IMR-90 (cell line): ENCODE measurements at regions not wholly inside any gene's neighbourhood (a gene's known extent, or its start where the extent isn't known, plus 50 kb on each side); places are given as distances from the start of the nearest gene placed in this dataset.

Experiments used
- ATAC-seq: fragments of 200-7000 bp; cut with Tn5 transposase; 2 replicates; pipeline ENCODE4 v1.9.1; 2020; ENCODE audit warnings: low read depth, mild to moderate bottlenecking, moderate library complexity
- BruUV-seq: library from RNA; stranded (reverse); fragments of 400-500 nt; replicated peaks from 2 replicates; lab custom pipeline; 2021; lab: Mats Ljungman, UMichigan
- CTCF ChIA-PET: fragments of 300-600 bp; formaldehyde crosslinking; extraction: SDS; loops from one replicate; lab custom pipeline; 2021; ENCODE audit warnings: antibody characterized with exemption; lab: Yijun Ruan, JAX
- POLR2A ChIA-PET: fragments of 300-600 bp; sonication (Branson Sonifier 250); formaldehyde crosslinking; loops from one replicate; lab custom pipeline; 2022; ENCODE audit warnings: antibody characterized with exemption; ENCODE audit not compliant: unreplicated experiment; lab: Charles Lee
- DNase-seq: peaks from one replicate; pipeline ENCODE4 v3.0.0; 2013
- H2AFZ ChIP-seq: replicated peaks from 2 replicates; pipeline ENCODE3; 2013; ENCODE audit warnings: low read length, mild to moderate bottlenecking; ENCODE audit not compliant: poor library complexity
- H2AK5ac ChIP-seq: 2 replicates; pipeline ENCODE4 v1.6.1; 2013; ENCODE audit warnings: low read depth, low read length, inconsistent platforms
- H2AK9ac ChIP-seq: replicated peaks from 2 replicates; pipeline ENCODE3; 2013; ENCODE audit warnings: mild to moderate bottlenecking, low read depth, low read length, moderate library complexity; ENCODE audit not compliant: poor library complexity
- H2BK120ac ChIP-seq: 2 replicates; pipeline ENCODE4 v1.6.1; 2013; ENCODE audit warnings: low read depth, low read length, inconsistent platforms
- H2BK15ac ChIP-seq: 3 replicates; pipeline ENCODE4 v1.6.1; 2013; ENCODE audit warnings: low read depth, low read length, inconsistent platforms
- H2BK20ac ChIP-seq: 2 replicates; pipeline ENCODE4 v1.6.1; 2013; ENCODE audit warnings: low read depth, mild to moderate bottlenecking, inconsistent platforms, low read length, moderate library complexity
- H2BK5ac ChIP-seq: 2 replicates; pipeline ENCODE4 v1.6.1; 2013; ENCODE audit warnings: mild to moderate bottlenecking, low read depth, low read length, inconsistent platforms; ENCODE audit not compliant: poor library complexity, severe bottlenecking
- H3K14ac ChIP-seq: replicated peaks from 2 replicates; pipeline ENCODE4 v1.6.1; 2013; ENCODE audit warnings: low read depth, low read length, inconsistent platforms
- H3K18ac ChIP-seq: 2 replicates; pipeline ENCODE4 v1.6.1; 2013; ENCODE audit warnings: low read depth, low read length, control low read depth
- H3K23ac ChIP-seq: 2 replicates; pipeline ENCODE4 v1.6.1; 2013; ENCODE audit warnings: low read depth, low read length, inconsistent platforms
- H3K27ac ChIP-seq: 2 replicates; pipeline ENCODE4 v1.5.1; 2013; ENCODE audit warnings: mild to moderate bottlenecking, control low read depth, low read length; ENCODE audit not compliant: insufficient read depth
- H3K27me3 ChIP-seq: 2 replicates; pipeline ENCODE4 v1.6.1; 2013; ENCODE audit warnings: low read length; ENCODE audit not compliant: control insufficient read depth, insufficient read depth
- H3K36me3 ChIP-seq: 2 replicates; pipeline ENCODE4 v1.6.1; 2013; ENCODE audit warnings: low read length, mixed read lengths; ENCODE audit not compliant: control insufficient read depth, insufficient read depth
- H3K4ac ChIP-seq: 2 replicates; pipeline ENCODE4 v1.6.1; 2013; ENCODE audit warnings: low read depth, low read length, inconsistent platforms
- H3K4me1 ChIP-seq: 2 replicates; pipeline ENCODE4 v1.6.1; 2013; ENCODE audit warnings: low read length, mixed read lengths; ENCODE audit not compliant: control insufficient read depth, insufficient read depth
- H3K4me2 ChIP-seq: 2 replicates; pipeline ENCODE4 v1.6.1; 2013; ENCODE audit warnings: low read depth, mild to moderate bottlenecking, control low read depth, low read length, moderate library complexity
- H3K4me3 ChIP-seq: 2 replicates; pipeline ENCODE4 v1.5.1; 2013; ENCODE audit warnings: low read depth, mild to moderate bottlenecking, control low read depth, low read length, moderate library complexity; ENCODE audit not compliant: insufficient read depth
- H3K56ac ChIP-seq: 2 replicates; pipeline ENCODE4 v1.6.1; 2013; ENCODE audit warnings: low read length, inconsistent platforms; ENCODE audit not compliant: insufficient read depth; ENCODE audit errors: extremely low read depth
- H3K79me1 ChIP-seq, 2 experiments: 2 replicates each; pipeline ENCODE4 v1.6.1; 2013; ENCODE audit warnings: low read length in 2 of 2, inconsistent platforms in 1 of 2, low read depth in 1 of 2
- H3K9ac ChIP-seq: 2 replicates; pipeline ENCODE4 v1.6.1; 2013; ENCODE audit warnings: low read depth, low read length, control low read depth
- H3K9me1 ChIP-seq: 2 replicates; pipeline ENCODE4 v1.6.1; 2013; ENCODE audit warnings: low read length, inconsistent platforms; ENCODE audit not compliant: insufficient read depth
- H3K9me3 ChIP-seq: 2 replicates; pipeline ENCODE4 v1.6.1; 2013; ENCODE audit warnings: low read length; ENCODE audit not compliant: control insufficient read depth, insufficient read depth
- H4K20me1 ChIP-seq: 2 replicates; pipeline ENCODE4 v1.6.1; 2013; ENCODE audit warnings: low read length, inconsistent platforms; ENCODE audit not compliant: insufficient read depth
- H4K5ac ChIP-seq: 2 replicates; pipeline ENCODE4 v1.6.1; 2013; ENCODE audit warnings: mild to moderate bottlenecking, low read depth, low read length, control low read depth
- H4K8ac ChIP-seq, 2 experiments: 2 replicates each; pipeline ENCODE4 v1.6.1; 2013; ENCODE audit warnings: low read depth in 2 of 2, low read length in 2 of 2, control low read depth in 1 of 2, inconsistent platforms in 1 of 2
- H4K91ac ChIP-seq: 2 replicates; pipeline ENCODE4 v1.6.1; 2013; ENCODE audit warnings: low read depth, low read length, inconsistent platforms; ENCODE audit not compliant: insufficient read depth
- BHLHE40 ChIP-seq: fragments of 150-350 bp; IDR thresholded peaks from 2 replicates; pipeline ENCODE4 v1.6.1; 2016; ENCODE audit warnings: mild to moderate bottlenecking, low read depth, low read length
- CHD1 ChIP-seq: IDR thresholded peaks from 2 replicates; pipeline ENCODE4 v1.6.1; 2012; ENCODE audit warnings: low read depth, low read length, improper control_type of control experiment
- CTCF ChIP-seq: conservative IDR thresholded peaks from 2 replicates; pipeline ENCODE4 v1.5.1; 2012; ENCODE audit warnings: mild to moderate bottlenecking, low read depth, low read length, improper control_type of control experiment
- ELK1 ChIP-seq: fragments of 150-350 bp; IDR thresholded peaks from 2 replicates; pipeline ENCODE4 v1.6.1; 2016; ENCODE audit warnings: low read depth, mild to moderate bottlenecking, low read length, moderate library complexity, borderline replicate concordance
- MAZ ChIP-seq: IDR thresholded peaks from 2 replicates; pipeline ENCODE4 v1.6.1; 2012; ENCODE audit warnings: low read depth, mild to moderate bottlenecking, low read length, improper control_type of control experiment, moderate library complexity, borderline replicate concordance
- MXI1 ChIP-seq: IDR thresholded peaks from 2 replicates; pipeline ENCODE4 v1.6.1; 2012; ENCODE audit warnings: low read depth, mild to moderate bottlenecking, low read length, moderate library complexity, borderline replicate concordance
- POLR2A ChIP-seq: IDR thresholded peaks from 2 replicates; pipeline ENCODE4 v1.6.1; 2012; ENCODE audit warnings: mild to moderate bottlenecking, low read depth, low read length
- RFX5 ChIP-seq: IDR thresholded peaks from 2 replicates; pipeline ENCODE4 v1.8.0; 2012; ENCODE audit warnings: low read depth, mild to moderate bottlenecking, low read length, moderate library complexity
- WGBS, 2 experiments: methylation state at CpG; one replicate each; pipeline versions ENCODE4 v1.1.5 to v1.1.7; 2013; ENCODE audit warnings: missing lambda C conversion rate in 2 of 2; ENCODE audit not compliant: insufficient read length in 1 of 2; ENCODE audit errors: extremely low coverage in 2 of 2; 5-methylcytosine and 5-hydroxymethylcytosine counted together
- dilution Hi-C: fragments of 300-500 bp; cut with HindIII; formaldehyde crosslinking; loops from one replicate; pipeline ENCODE4 v1.14.3; 2018; ENCODE audit warnings: low sequenced_read_pairs; ENCODE audit not compliant: unreplicated experiment
- in situ Hi-C: fragments of 300-500 bp; cut with MboI; formaldehyde crosslinking; loops from 3 replicates; pipeline ENCODE4 v1.14.3; 2019; ENCODE audit warnings: low sequenced_read_pairs, inconsistent platforms, mixed read lengths
- intact Hi-C: fragments of 100-400 bp; cut with micrococcal nuclease; formaldehyde crosslinking; loops from 2 replicates; pipeline ENCODE4 v1.10.0; 2022

- dilution Hi-C loops (no loop called here), intact Hi-C loops (no loop called here)
Observed at GRCh38 chr3:162538491-162538890, 1041.9 kb downstream of the OTOL1 start.

More at GRCh38 chr3:162538491-162538890, 1041.9 kb downstream of the OTOL1 start:
- Histone ChIP-seq H4K5ac (no peak overlapping the region), H3K9me3 (no peaks in the 10 kb centered on the region), H3K27me3 (no peaks in the 10 kb centered on the region), H2BK20ac (no peak overlapping the region), H3K27ac (no peak overlapping the region), H2BK120ac (no peak overlapping the region), H2AK5ac (no peak overlapping the region), H3K4me1 (no peaks in the 10 kb centered on the region), H3K4me2 (no peak overlapping the region), H3K23ac (no peak overlapping the region), H3K14ac (no peak overlapping the region), H3K56ac (no peak overlapping the region), H2AK9ac (no peak overlapping the region), H2AFZ (no peak overlapping the region), H2BK15ac (no peak overlapping the region), H4K8ac (no peak overlapping the region), H4K20me1 (no peaks in the 10 kb centered on the region), H3K79me1 (no peaks in the 10 kb centered on the region), H3K36me3 (no peaks in the 10 kb centered on the region), H3K4me3 (no peak overlapping the region), H3K4ac (no peak overlapping the region), H4K91ac (no peak overlapping the region), H3K9ac (no peak overlapping the region), H2BK5ac (no peak overlapping the region), H3K9me1 (no peaks in the 10 kb centered on the region), H3K18ac (no peak overlapping the region)
- WGBS, 2 experiments, result no CpG with 5 or more reads among the region's 2 CpGs
- no peak for DNase-seq
- CTCF ChIA-PET, result interaction anchor here (1.2 kb wide), 1 partner anchor 12 kb away, joined by 4 read pairs; no protein-coding TSS in a partner anchor
- POLR2A ChIA-PET, result no interaction called here
- ATAC-seq, result no peak
- TF ChIP-seq ELK1 (no peak), POLR2A (no peak), RFX5 (no peak), CTCF (no peak), MXI1 (no peak), MAZ (no peak), CHD1 (no peak), BHLHE40 (no peak)
- no TSS peak for BruUV-seq
- in situ Hi-C loops, result no loop called here
